BE2C (cell line): ENCODE measurements at regions not wholly inside any gene's neighbourhood (a gene's known extent, or its start where the extent isn't known, plus 50 kb on each side); places are given as distances from the start of the nearest gene placed in this dataset.

ENCODE experiments used
- DNase-seq: peaks from one replicate; pipeline ENCODE4 v3.0.0-alpha.2; 2020
- H3K27me3 ChIP-seq: fragments of 250-450 bp; sonication (Bioruptor Pico); 2 replicates; pipeline ENCODE4 v1.5.1; 2020; ENCODE audit warnings: mild to moderate bottlenecking
- H3K36me3 ChIP-seq: fragments of 250-450 bp; sonication (Bioruptor Pico); 2 replicates; pipeline ENCODE4 v1.5.1; 2020; ENCODE audit warnings: mild to moderate bottlenecking
- H3K4me1 ChIP-seq: fragments of 250-450 bp; sonication (Bioruptor Pico); 2 replicates; pipeline ENCODE4 v1.5.1; 2020
- H3K4me3 ChIP-seq: 2 replicates; pipeline ENCODE4 v1.5.1; 2011; ENCODE audit warnings: low read depth, low read length
- H3K9me3 ChIP-seq: fragments of 250-450 bp; sonication (Bioruptor Pico); 2 replicates; pipeline ENCODE4 v1.5.1; 2020
- CTCF ChIP-seq: IDR thresholded peaks from 2 replicates; pipeline ENCODE4 v1.5.1; 2012; ENCODE audit warnings: mild to moderate bottlenecking, low read depth, low read length

- no peaks in the 10 kb centered on the region for H3K27me3 ChIP-seq
- H3K9me3 ChIP-seq = no peaks in the 10 kb centered on the region; the same call in 1 of the 2 replicates
- no peak for TF ChIP-seq CTCF
- H3K4me3 ChIP-seq = no peak overlapping the region
- no peak for DNase-seq
- H3K36me3 ChIP-seq = no peaks in the 10 kb centered on the region
- H3K4me1 ChIP-seq = peaks cover 3% of the 10 kb centered on the region; the same call in 1 of the 2 replicates
These were observed 195.7 kb downstream of the HERPUD2 start for GRCh38 chr7:35499226-35499625.

- H3K4me3 ChIP-seq = no peak overlapping the region
- no peaks in the 10 kb centered on the region for H3K9me3 ChIP-seq
- H3K27me3 ChIP-seq = no peaks in the 10 kb centered on the region
- no peaks in the 10 kb centered on the region for H3K36me3 ChIP-seq
- no peak for DNase-seq
- TF ChIP-seq CTCF = no peak
- H3K4me1 ChIP-seq = peaks cover 3% of the 10 kb centered on the region; the same call in 1 of the 2 replicates
These were observed 196.5 kb downstream of the HERPUD2 start for GRCh38 chr7:35498416-35498815.

GRCh38 chr7:35495844-35496243 is 199.1 kb downstream of the HERPUD2 start:
- no peak for DNase-seq
- Histone ChIP-seq H3K4me3 (no peak overlapping the region), H3K27me3 (no peaks in the 10 kb centered on the region), H3K36me3 (no peaks in the 10 kb centered on the region), H3K4me1 (peaks cover 3% of the 10 kb centered on the region; the same call in 1 of the 2 replicates), H3K9me3 (no peaks in the 10 kb centered on the region)
- TF ChIP-seq CTCF = no peak

- no peak for TF ChIP-seq CTCF
- Histone ChIP-seq H3K4me3 (no peak overlapping the region), H3K4me1 (peaks cover 3% of the 10 kb centered on the region; the same call in 1 of the 2 replicates), H3K27me3 (no peaks in the 10 kb centered on the region), H3K9me3 (no peaks in the 10 kb centered on the region), H3K36me3 (no peaks in the 10 kb centered on the region)
- DNase-seq = peak; percentile 39
These were observed 199.6 kb downstream of the HERPUD2 start for GRCh38 chr7:35495377-35495776.

GRCh38 chr7:35494407-35494806 is 200.5 kb downstream of the HERPUD2 start:
- Histone ChIP-seq H3K9me3 (no peaks in the 10 kb centered on the region), H3K27me3 (no peaks in the 10 kb centered on the region), H3K4me3 (no peak overlapping the region), H3K36me3 (no peaks in the 10 kb centered on the region), H3K4me1 (peaks cover 3% of the 10 kb centered on the region; the same call in 1 of the 2 replicates)
- no peak for DNase-seq
- no peak for TF ChIP-seq CTCF

- Histone ChIP-seq H3K4me1 (peaks cover 3% of the 10 kb centered on the region; the same call in 1 of the 2 replicates), H3K27me3 (no peaks in the 10 kb centered on the region), H3K9me3 (no peaks in the 10 kb centered on the region), H3K36me3 (no peaks in the 10 kb centered on the region), H3K4me3 (no peak overlapping the region)
- TF ChIP-seq CTCF = no peak
- no peak for DNase-seq
These were observed 202.3 kb downstream of the HERPUD2 start for GRCh38 chr7:35492451-35493175.
